Ishikawa (cell line): ENCODE measurements at regions not wholly inside any gene's neighbourhood (a gene's known extent, or its start where the extent isn't known, plus 50 kb on each side); places are given as distances from the start of the nearest gene placed in this dataset.

Experiments
- CEBPB ChIP-seq: IDR thresholded peaks from 2 replicates; pipeline ENCODE4 v1.6.1; 2012
- CREB1 ChIP-seq: IDR thresholded peaks from 2 replicates; pipeline ENCODE4 v1.6.1; 2012; ENCODE audit warnings: low read depth
- EGR1 ChIP-seq: IDR thresholded peaks from 2 replicates; pipeline ENCODE4 v1.6.1; 2012
- EP300 ChIP-seq: IDR thresholded peaks from 2 replicates; pipeline ENCODE4 v1.6.1; 2012; ENCODE audit warnings: borderline replicate concordance
- FOXM1 ChIP-seq: IDR thresholded peaks from 2 replicates; pipeline ENCODE4 v1.6.1; 2012; ENCODE audit warnings: low read depth, borderline replicate concordance
- MAX ChIP-seq: IDR thresholded peaks from 2 replicates; pipeline ENCODE4 v1.6.1; 2012
- NFIC ChIP-seq: IDR thresholded peaks from 2 replicates; pipeline ENCODE4 v1.6.1; 2012
- RAD21 ChIP-seq: IDR thresholded peaks from 2 replicates; pipeline ENCODE4 v1.6.1; 2012; ENCODE audit warnings: low read depth
- REST ChIP-seq: IDR thresholded peaks from 2 replicates; pipeline ENCODE4 v1.6.1; 2012; ENCODE audit warnings: low read depth, mild to moderate bottlenecking
- TEAD4 ChIP-seq: IDR thresholded peaks from 2 replicates; pipeline ENCODE4 v1.6.1; 2012
- USF1 ChIP-seq: IDR thresholded peaks from 2 replicates; pipeline ENCODE4 v1.6.1; 2012
- YY1 ChIP-seq: IDR thresholded peaks from 2 replicates; pipeline ENCODE4 v1.6.1; 2012; ENCODE audit warnings: low read depth
- ZBTB7A ChIP-seq: IDR thresholded peaks from 2 replicates; pipeline ENCODE4 v1.6.1; 2012; ENCODE audit warnings: low read depth

- TF ChIP-seq REST = no peak
- TF ChIP-seq USF1 = no peak
- no peak for TF ChIP-seq EGR1
- no peak for TF ChIP-seq CEBPB
- TF ChIP-seq FOXM1 = no peak
- TF ChIP-seq NFIC = no peak
- TF ChIP-seq MAX = no peak
- TF ChIP-seq YY1 = no peak
- no peak for TF ChIP-seq EP300
- TF ChIP-seq ZBTB7A = no peak
- TF ChIP-seq CREB1 = no peak
- TF ChIP-seq TEAD4 = no peak
- no peak for TF ChIP-seq RAD21
Observed at GRCh38 chr2:16208921-16209320, 268.6 kb downstream of the MYCN start.
